ENCODE measurements at regions not wholly inside any gene's neighbourhood (a gene's known extent, or its start where the extent isn't known, plus 50 kb on each side); places are given as distances from the start of the nearest gene placed in this dataset.

DNA sequence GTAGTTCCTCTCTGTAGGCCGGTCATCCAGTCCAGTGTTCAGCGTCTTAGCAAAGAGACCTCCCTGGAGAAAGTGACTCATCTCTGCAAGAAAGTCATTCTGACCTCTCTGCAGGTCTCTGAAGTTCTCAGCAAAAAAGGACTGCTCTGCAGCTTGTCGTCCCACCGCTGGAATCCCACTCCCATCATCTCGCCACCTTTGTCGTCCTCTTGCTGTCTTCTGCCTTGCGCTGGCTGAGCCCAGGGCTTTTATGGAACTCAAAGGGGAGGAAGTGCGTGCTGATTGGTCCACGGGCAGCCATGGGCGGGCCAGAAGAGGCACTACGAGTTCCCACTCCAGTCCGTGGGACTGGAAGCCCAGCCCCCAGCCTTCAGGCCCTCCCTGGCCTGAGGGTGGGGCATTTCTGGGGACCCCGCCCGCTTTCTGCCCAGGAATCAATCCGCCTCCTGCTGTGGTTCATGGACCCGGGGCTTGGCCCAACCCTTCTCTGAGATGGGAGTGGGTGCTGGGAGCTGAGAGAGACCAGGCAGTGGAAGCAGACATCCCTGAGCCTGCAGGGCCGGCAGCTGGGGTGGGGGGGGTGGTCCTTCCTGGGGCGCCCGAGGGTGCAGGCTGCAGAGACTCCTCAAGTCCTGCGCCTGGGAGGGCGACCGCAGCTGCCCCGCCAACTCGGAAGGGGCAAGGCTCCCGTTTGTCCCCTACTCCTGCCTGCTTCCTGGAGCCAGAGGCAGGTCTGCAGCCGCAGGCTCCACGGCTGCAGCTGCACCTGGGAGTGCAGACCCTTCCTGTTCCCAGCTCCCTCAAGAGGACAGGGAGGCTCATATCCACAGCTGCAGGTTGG is 660.7 kb upstream of the RAB6C start:
- TF ChIP-seq, protein P1, sequence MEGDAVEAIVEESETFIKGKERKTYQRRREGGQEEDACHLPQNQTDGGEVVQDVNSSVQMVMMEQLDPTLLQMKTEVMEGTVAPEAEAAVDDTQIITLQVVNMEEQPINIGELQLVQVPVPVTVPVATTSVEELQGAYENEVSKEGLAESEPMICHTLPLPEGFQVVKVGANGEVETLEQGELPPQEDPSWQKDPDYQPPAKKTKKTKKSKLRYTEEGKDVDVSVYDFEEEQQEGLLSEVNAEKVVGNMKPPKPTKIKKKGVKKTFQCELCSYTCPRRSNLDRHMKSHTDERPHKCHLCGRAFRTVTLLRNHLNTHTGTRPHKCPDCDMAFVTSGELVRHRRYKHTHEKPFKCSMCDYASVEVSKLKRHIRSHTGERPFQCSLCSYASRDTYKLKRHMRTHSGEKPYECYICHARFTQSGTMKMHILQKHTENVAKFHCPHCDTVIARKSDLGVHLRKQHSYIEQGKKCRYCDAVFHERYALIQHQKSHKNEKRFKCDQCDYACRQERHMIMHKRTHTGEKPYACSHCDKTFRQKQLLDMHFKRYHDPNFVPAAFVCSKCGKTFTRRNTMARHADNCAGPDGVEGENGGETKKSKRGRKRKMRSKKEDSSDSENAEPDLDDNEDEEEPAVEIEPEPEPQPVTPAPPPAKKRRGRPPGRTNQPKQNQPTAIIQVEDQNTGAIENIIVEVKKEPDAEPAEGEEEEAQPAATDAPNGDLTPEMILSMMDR (conservative IDR thresholded peaks at IDR 0.05; ENCODE audit: low read depth, low read length): no peak
- TF ChIP-seq EZH2 (IDR thresholded peaks at IDR 0.05; ENCODE audit: borderline replicate concordance, low read depth, low read length, poor library complexity, severe bottlenecking): no peak

Data from A673 (cell line).